OCI-LY7 (cell line): ENCODE measurements at regions not wholly inside any gene's neighbourhood (a gene's known extent, or its start where the extent isn't known, plus 50 kb on each side); places are given as distances from the start of the nearest gene placed in this dataset.

Source experiments
- BruUV-seq: library from RNA; stranded (reverse); fragments of 400-500 nt; replicated peaks from 2 replicates; lab custom pipeline; 2021; lab: Mats Ljungman, UMichigan
- CTCF ChIA-PET: fragments of 300-600 bp; sonication (Branson Sonifier 250); formaldehyde crosslinking; loops from one replicate; lab custom pipeline; 2022; ENCODE audit warnings: antibody characterized with exemption; ENCODE audit not compliant: unreplicated experiment; lab: Charles Lee
- POLR2A ChIA-PET: fragments of 300-600 bp; sonication (Branson Sonifier 250); formaldehyde crosslinking; loops from one replicate; lab custom pipeline; 2022; ENCODE audit warnings: antibody characterized with exemption; lab: Charles Lee
- DNase-seq: peaks from one replicate; pipeline ENCODE4 v3.0.0-alpha.2; 2015; ENCODE audit warnings: low spot score
- H2AFZ ChIP-seq: fragments of 200-600 bp; sonication (generic), shearing (Covaris generic); 2 replicates; pipeline ENCODE4 v1.6.1; 2014; ENCODE audit warnings: mild to moderate bottlenecking, antibody characterized with exemption, low read length, moderate library complexity
- H3K27ac ChIP-seq: fragments of 200-600 bp; sonication (generic); 2 replicates; pipeline ENCODE4 v1.5.1; 2014; ENCODE audit warnings: mixed run types, low read depth, mild to moderate bottlenecking, moderate library complexity, low read length, inconsistent platforms; ENCODE audit not compliant: poor library complexity, severe bottlenecking
- H3K36me3 ChIP-seq: fragments of 200-600 bp; sonication (generic); 2 replicates; pipeline ENCODE4 v1.6.1; 2014; ENCODE audit warnings: mild to moderate bottlenecking, antibody characterized with exemption, low read length, moderate library complexity, mixed read lengths; ENCODE audit not compliant: insufficient read depth
- H3K4me1 ChIP-seq: fragments of 200-600 bp; sonication (generic); 2 replicates; pipeline ENCODE4 v1.5.1; 2014; ENCODE audit warnings: mild to moderate bottlenecking, low read length; ENCODE audit not compliant: insufficient read depth, poor library complexity, severe bottlenecking
- H3K4me2 ChIP-seq: fragments of 200-600 bp; sonication (generic); 2 replicates; pipeline ENCODE4 v1.6.1; 2014; ENCODE audit warnings: mild to moderate bottlenecking, low read length
- H3K4me3 ChIP-seq: fragments of 200-600 bp; sonication (generic); 2 replicates; pipeline ENCODE4 v1.5.1; 2014; ENCODE audit warnings: mild to moderate bottlenecking, low read depth, low read length; ENCODE audit not compliant: poor library complexity, severe bottlenecking
- H3K79me2 ChIP-seq: fragments of 200-600 bp; sonication (generic); 2 replicates; pipeline ENCODE4 v1.6.1; 2016; ENCODE audit warnings: low read depth, mild to moderate bottlenecking, low read length, moderate library complexity, mixed read lengths; ENCODE audit not compliant: insufficient read depth
- H3K9me2 ChIP-seq: fragments of 200-600 bp; sonication (generic); 2 replicates; pipeline ENCODE4 v1.6.1; 2016; ENCODE audit warnings: mild to moderate bottlenecking, low read length, mixed read lengths; ENCODE audit not compliant: insufficient read depth
- H3K9me3 ChIP-seq: fragments of 200-600 bp; sonication (generic); 2 replicates; pipeline ENCODE4 v1.6.1; 2014; ENCODE audit warnings: mild to moderate bottlenecking, mixed run types, low read length, mixed read lengths
- H4K20me1 ChIP-seq: fragments of 200-600 bp; sonication (generic); 2 replicates; pipeline ENCODE4 v1.6.1; 2014; ENCODE audit warnings: mild to moderate bottlenecking, antibody characterized with exemption, low read length, moderate library complexity, mixed read lengths; ENCODE audit not compliant: insufficient read depth
- EZH2phosphoT487 ChIP-seq: fragments of 200-600 bp; sonication (generic); IDR thresholded peaks from 2 replicates; pipeline ENCODE4 v1.6.1; 2018; ENCODE audit warnings: low read depth, borderline replicate concordance, mild to moderate bottlenecking, mixed run types, antibody characterized with exemption, low read length, moderate library complexity, mixed read lengths
- intact Hi-C: fragments of 100-400 bp; cut with micrococcal nuclease; formaldehyde crosslinking; loops from one replicate; pipeline ENCODE4 v1.10.0; 2022; ENCODE audit not compliant: unreplicated experiment
- TF ChIP-seq, protein P1 (sequence below): fragments of 200-600 bp; sonication (generic); conservative IDR thresholded peaks from 2 replicates; pipeline ENCODE4 v1.5.1; 2014; ENCODE audit warnings: mild to moderate bottlenecking, antibody characterized with exemption, low read length, moderate library complexity, mixed read lengths

DNA sequence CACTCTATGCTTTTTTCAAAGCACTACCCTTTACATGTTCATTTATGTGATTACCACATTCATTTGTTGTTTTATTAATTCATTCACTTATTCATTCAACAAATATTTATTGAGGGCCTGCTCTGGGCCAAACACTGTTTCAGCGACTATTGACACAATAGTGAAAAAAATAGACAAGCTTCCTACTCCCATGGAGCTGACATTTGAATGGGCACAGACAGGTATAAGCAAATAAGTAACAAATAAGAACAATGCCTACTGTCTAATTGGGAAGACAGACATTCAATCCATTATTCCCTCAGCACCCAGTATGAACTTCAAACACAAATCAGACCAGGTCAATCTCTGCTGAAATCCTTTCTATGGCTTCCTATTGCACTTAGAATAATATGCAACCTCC is 156.9 kb upstream of the NR3C1 start:
- no TSS peak for BruUV-seq
- no peak for DNase-seq
- H3K4me2 ChIP-seq, result no peak overlapping the region
- intact Hi-C loops, result no loop called here
- H3K9me3 ChIP-seq, result no peaks in the 10 kb centered on the region; the same call in 1 of the 2 replicates
- no peaks in the 10 kb centered on the region for H4K20me1 ChIP-seq
- POLR2A ChIA-PET, result interaction anchor here (1.1 kb wide), 1 partner anchor 22 kb away, joined by 9 read pairs; no protein-coding TSS in a partner anchor
- no peak overlapping the region for H2AFZ ChIP-seq
- no peaks in the 10 kb centered on the region for H3K36me3 ChIP-seq
- TF ChIP-seq EZH2phosphoT487, result no peak
- TF ChIP-seq, protein P1, sequence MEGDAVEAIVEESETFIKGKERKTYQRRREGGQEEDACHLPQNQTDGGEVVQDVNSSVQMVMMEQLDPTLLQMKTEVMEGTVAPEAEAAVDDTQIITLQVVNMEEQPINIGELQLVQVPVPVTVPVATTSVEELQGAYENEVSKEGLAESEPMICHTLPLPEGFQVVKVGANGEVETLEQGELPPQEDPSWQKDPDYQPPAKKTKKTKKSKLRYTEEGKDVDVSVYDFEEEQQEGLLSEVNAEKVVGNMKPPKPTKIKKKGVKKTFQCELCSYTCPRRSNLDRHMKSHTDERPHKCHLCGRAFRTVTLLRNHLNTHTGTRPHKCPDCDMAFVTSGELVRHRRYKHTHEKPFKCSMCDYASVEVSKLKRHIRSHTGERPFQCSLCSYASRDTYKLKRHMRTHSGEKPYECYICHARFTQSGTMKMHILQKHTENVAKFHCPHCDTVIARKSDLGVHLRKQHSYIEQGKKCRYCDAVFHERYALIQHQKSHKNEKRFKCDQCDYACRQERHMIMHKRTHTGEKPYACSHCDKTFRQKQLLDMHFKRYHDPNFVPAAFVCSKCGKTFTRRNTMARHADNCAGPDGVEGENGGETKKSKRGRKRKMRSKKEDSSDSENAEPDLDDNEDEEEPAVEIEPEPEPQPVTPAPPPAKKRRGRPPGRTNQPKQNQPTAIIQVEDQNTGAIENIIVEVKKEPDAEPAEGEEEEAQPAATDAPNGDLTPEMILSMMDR, result no peak
- no peak overlapping the region for H3K27ac ChIP-seq
- no peak overlapping the region for H3K4me3 ChIP-seq
- H3K79me2 ChIP-seq, result no peaks in the 10 kb centered on the region
- H3K9me2 ChIP-seq, result no peaks in the 10 kb centered on the region
- H3K4me1 ChIP-seq, result peaks cover 26% of the 10 kb centered on the region
- CTCF ChIA-PET, result no interaction called here

GRCh38 chr5:143559586-143560109 is 156.2 kb upstream of the NR3C1 start:
- Histone ChIP-seq H2AFZ (no peak overlapping the region), H3K79me2 (no peaks in the 10 kb centered on the region), H3K36me3 (no peaks in the 10 kb centered on the region), H3K4me1 (peaks cover 22% of the 10 kb centered on the region), H3K4me3 (no peak overlapping the region), H3K9me3 (no peaks in the 10 kb centered on the region), H3K9me2 (no peaks in the 10 kb centered on the region), H4K20me1 (no peaks in the 10 kb centered on the region), H3K27ac (no peak overlapping the region), H3K4me2 (no peak overlapping the region)
- TF ChIP-seq, protein P1, result no peak
- TF ChIP-seq EZH2phosphoT487, result no peak
- CTCF ChIA-PET, result interaction anchor here (0.7 to 1.1 kb wide), 2 partner anchors 12 to 14 kb away, joined by 3 read pairs; no protein-coding TSS in a partner anchor
- POLR2A ChIA-PET, result interaction anchor here (0.7 to 1.5 kb wide), 9 partner anchors 10 to 39 kb away, joined by 3 to 9 read pairs (median 4); no protein-coding TSS in a partner anchor
- intact Hi-C loops, result no loop called here
- DNase-seq, result no peak
- BruUV-seq, result no TSS peak

- H3K4me3 ChIP-seq, result no peak overlapping the region
- H4K20me1 ChIP-seq, result no peaks in the 10 kb centered on the region
- intact Hi-C loops, result no loop called here
- peaks cover 6% of the 10 kb centered on the region for H3K4me1 ChIP-seq
- no peak overlapping the region for H3K4me2 ChIP-seq
- no peaks in the 10 kb centered on the region for H3K9me3 ChIP-seq
- CTCF ChIA-PET, result no interaction called here
- TF ChIP-seq, protein P1, result no peak
- TF ChIP-seq EZH2phosphoT487, result no peak
- DNase-seq, result no peak
- no peaks in the 10 kb centered on the region for H3K36me3 ChIP-seq
- H3K27ac ChIP-seq, result no peak overlapping the region
- no TSS peak for BruUV-seq
- H3K79me2 ChIP-seq, result no peaks in the 10 kb centered on the region
- POLR2A ChIA-PET, result interaction anchor here (0.7 to 1.5 kb wide), 2 partner anchors 12 to 428 kb away, joined by 3 to 6 read pairs; no protein-coding TSS in a partner anchor
- H2AFZ ChIP-seq, result no peak overlapping the region; the same call in 1 of the 2 replicates
- H3K9me2 ChIP-seq, result no peaks in the 10 kb centered on the region
These were observed 154.6 kb upstream of the NR3C1 start for GRCh38 chr5:143558048-143558447.
